Uterus (tissue), 3 donors: ENCODE measurements at regions not wholly inside any gene's neighbourhood (a gene's known extent, or its start where the extent isn't known, plus 50 kb on each side); places are given as distances from the start of the nearest gene placed in this dataset.
"Not testable (repeated sequence)": the region's sequence is repeated elsewhere in the genome, so short reads cannot be mapped to it uniquely, and the experiment has no call there.

Experiments used
- DNase-seq, 2 donors: peaks; one replicate each; pipeline ENCODE4 v3.0.0-alpha.2; 2019 to 2020
- H3K27ac ChIP-seq, 2 donors: fragments of 200-600 bp; sonication (generic); 1 replicate in 1 of 2; 2 replicates in 1 of 2; pipeline ENCODE4 v1.5.1; 2016 to 2018
- H3K27me3 ChIP-seq, 2 donors: fragments of 200-600 bp; sonication (generic); one replicate each; pipeline ENCODE4 v1.5.1; 2018 to 2019; ENCODE audit warnings: control low read depth in 1 of 2
- H3K36me3 ChIP-seq, 2 donors: fragments of 200-600 bp; sonication (generic); one replicate each; pipeline ENCODE4 v1.5.1; 2019; ENCODE audit warnings: control low read depth in 1 of 2
- H3K4me1 ChIP-seq, 2 donors: fragments of 200-600 bp; sonication (generic); one replicate each; pipeline ENCODE4 v1.5.1; 2018 to 2019; ENCODE audit warnings: control low read depth in 1 of 2
- H3K4me3 ChIP-seq, 2 donors: fragments of 200-600 bp; sonication (generic); 1 replicate in 1 of 2; 2 replicates in 1 of 2; pipeline ENCODE4 v1.5.1; 2018 to 2019; ENCODE audit warnings: mild to moderate bottlenecking in 1 of 2
- H3K9me3 ChIP-seq, 2 donors: fragments of 200-600 bp; sonication (generic); one replicate each; pipeline ENCODE4 v1.5.1; 2019; ENCODE audit warnings: control low read depth in 1 of 2
- POLR2A ChIP-seq, 2 donors: fragments of 450-650 bp; IDR thresholded peaks; one replicate each; pipeline ENCODE4 v1.6.1; 2016; ENCODE audit warnings: antibody characterized with exemption in 2 of 2, mild to moderate bottlenecking in 1 of 2, moderate library complexity in 1 of 2
- intact Hi-C: fragments of 100-400 bp; cut with DNase I; formaldehyde crosslinking; loops from one replicate; pipeline ENCODE4 v1.15.1; 2023; ENCODE audit warnings: low total_unique reads
- TF ChIP-seq, protein P1 (sequence below), 4 experiments: fragments of 200-600 bp in 2 of 4; fragments of 450-650 bp in 2 of 4; sonication (generic) in 2 of 4; IDR thresholded peaks; one replicate each; pipeline ENCODE4 v1.5.1; 2016 to 2019; ENCODE audit warnings: antibody characterized with exemption in 4 of 4, mild to moderate bottlenecking in 2 of 4, moderate library complexity in 1 of 4
- donor health status: DM: yes; HTN: yes; CAD: no.

DNA sequence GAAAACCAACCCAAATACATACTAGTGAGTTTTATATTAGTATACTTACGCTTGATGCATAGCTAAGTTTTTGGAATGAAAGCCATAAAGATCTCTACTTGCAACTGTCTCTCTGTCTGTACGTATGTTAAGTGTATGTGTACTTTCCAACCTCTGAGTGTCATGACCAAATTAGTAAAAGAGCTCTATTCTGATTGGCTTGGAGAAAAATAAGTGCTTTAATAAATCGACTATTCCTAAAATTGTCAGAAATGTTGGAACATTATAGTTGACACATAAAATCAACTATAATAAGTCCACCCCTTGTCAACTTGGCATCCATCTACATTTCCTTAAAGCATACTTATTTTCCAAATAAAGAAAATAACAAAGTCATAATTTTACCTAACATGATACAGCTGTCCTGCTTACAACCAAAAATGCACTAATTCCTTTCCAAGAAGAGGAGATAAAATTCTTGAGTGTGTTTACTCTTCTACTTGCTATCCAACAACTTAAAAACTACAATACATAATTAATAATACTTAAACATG is 507.4 kb upstream of the ATP2B1 start:
- no peaks in the 10 kb centered on the region for H3K36me3 ChIP-seq
- peak overlapping the region; percentile 30 to 41 for H3K27ac ChIP-seq
- no peak overlapping the region for H3K4me3 ChIP-seq
- no peaks in the 10 kb centered on the region for H3K27me3 ChIP-seq
- intact Hi-C loops: no loop called here
- no peak for TF ChIP-seq POLR2A (IDR thresholded peaks at IDR 0.05)
- TF ChIP-seq, protein P1, sequence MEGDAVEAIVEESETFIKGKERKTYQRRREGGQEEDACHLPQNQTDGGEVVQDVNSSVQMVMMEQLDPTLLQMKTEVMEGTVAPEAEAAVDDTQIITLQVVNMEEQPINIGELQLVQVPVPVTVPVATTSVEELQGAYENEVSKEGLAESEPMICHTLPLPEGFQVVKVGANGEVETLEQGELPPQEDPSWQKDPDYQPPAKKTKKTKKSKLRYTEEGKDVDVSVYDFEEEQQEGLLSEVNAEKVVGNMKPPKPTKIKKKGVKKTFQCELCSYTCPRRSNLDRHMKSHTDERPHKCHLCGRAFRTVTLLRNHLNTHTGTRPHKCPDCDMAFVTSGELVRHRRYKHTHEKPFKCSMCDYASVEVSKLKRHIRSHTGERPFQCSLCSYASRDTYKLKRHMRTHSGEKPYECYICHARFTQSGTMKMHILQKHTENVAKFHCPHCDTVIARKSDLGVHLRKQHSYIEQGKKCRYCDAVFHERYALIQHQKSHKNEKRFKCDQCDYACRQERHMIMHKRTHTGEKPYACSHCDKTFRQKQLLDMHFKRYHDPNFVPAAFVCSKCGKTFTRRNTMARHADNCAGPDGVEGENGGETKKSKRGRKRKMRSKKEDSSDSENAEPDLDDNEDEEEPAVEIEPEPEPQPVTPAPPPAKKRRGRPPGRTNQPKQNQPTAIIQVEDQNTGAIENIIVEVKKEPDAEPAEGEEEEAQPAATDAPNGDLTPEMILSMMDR (IDR thresholded peaks at IDR 0.05): no peak
- no peak for DNase-seq
- H3K4me1 ChIP-seq: no peaks in the 10 kb centered on the region
- no peaks in the 10 kb centered on the region for H3K9me3 ChIP-seq

DNA sequence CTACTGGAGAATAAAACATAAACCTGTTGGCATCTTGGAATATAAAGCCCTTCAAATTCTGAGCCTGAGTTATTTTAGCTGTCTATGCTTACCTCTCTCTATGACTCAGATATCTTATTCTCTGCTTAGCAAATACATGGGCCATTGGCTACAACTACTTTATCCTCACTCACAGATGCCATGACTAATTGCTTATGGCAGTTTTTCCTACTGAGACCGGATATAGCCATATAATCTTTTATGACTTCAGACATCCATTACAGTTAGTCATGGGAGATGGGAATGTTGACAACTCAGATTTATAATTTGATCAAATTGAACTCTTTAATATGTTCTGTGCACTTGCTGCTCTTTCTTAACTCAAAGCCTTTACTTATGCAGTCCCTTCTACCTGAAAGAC is 502.4 kb upstream of the ATP2B1 start:
- Histone ChIP-seq H3K4me3 (no peak overlapping the region), H3K4me1 (no peaks in the 10 kb centered on the region), H3K36me3 (no peaks in the 10 kb centered on the region), H3K9me3 (no peaks in the 10 kb centered on the region), H3K27ac (no peak overlapping the region), H3K27me3 (no peaks in the 10 kb centered on the region)
- DNase-seq: no peak
- TF ChIP-seq, protein P1 (IDR thresholded peaks at IDR 0.05): no peak
- intact Hi-C loops: no loop called here

DNA sequence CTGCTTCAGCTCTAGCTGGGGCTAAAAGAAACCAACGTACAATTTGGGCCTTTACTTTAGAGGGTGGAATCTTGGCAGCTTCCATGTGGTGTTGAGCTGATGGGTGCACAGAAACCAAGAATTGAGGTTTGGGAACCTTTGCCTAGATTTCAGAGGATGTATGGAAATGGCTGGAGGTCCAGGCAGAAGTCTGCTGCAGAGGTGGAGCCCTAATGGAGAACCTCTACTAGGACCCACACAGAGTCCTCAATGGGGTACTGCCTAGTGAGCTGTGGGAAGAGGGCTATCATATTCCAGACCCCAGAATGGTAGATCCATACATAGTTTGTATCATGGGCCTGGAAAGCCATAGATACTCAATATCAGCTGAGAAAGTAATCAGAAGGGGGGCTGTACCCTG is 500.4 kb upstream of the ATP2B1 start:
- no peak overlapping the region for H3K4me3 ChIP-seq
- H3K36me3 ChIP-seq: no peaks in the 10 kb centered on the region
- intact Hi-C loops: no loop called here
- TF ChIP-seq, protein P1 (IDR thresholded peaks at IDR 0.05): no peak
- TF ChIP-seq POLR2A (IDR thresholded peaks at IDR 0.05): no peak
- H3K27ac ChIP-seq: no peak overlapping the region
- DNase-seq: no peak
- no peaks in the 10 kb centered on the region for H3K4me1 ChIP-seq
- H3K27me3 ChIP-seq: no peaks in the 10 kb centered on the region
- no peaks in the 10 kb centered on the region for H3K9me3 ChIP-seq

DNA sequence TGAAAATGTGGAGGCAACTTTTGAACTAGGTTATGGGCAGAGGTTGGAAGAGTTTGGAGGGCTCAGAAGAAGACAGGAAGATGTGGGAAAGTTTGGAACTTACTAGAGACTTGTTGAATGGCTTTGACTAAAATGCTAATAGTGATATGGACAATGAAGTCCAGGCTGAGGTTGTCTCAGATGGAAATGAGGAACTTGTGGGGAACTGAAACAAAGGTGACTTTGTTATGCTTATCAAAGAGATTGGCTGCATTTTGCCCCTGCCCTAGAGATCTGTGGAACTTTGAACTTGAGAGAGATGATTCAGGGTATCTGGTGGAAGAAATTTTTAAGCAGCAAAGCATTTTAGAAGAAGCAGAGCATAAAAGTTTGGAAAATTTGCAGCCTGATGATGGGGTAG is 499.7 kb upstream of the ATP2B1 start:
- H3K9me3 ChIP-seq, intact Hi-C loops, DNase-seq, H3K27ac ChIP-seq, H3K27me3 ChIP-seq, H3K36me3 ChIP-seq, H3K4me3 ChIP-seq, H3K4me1 ChIP-seq: not testable (repeated sequence)

DNA sequence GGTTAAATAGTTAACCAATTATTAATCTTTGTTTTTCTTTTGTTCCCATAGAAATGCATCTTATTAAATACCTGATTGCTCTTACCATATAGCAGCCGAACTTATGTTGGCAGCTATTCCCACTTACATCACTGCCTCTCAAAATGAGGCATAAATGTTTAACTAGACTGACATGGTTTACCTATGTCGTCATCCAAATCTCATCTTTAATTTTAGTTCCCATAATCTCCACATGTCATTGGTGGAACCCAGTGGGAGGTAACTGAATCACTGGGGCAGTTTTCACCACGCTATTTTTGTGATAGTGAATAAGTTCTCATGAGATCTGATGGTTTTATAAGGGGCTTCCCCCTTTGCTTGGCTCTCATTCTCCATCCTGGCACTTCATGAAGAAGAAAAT is 499.2 kb upstream of the ATP2B1 start:
- no peaks in the 10 kb centered on the region for H3K4me1 ChIP-seq
- TF ChIP-seq, protein P1 (IDR thresholded peaks at IDR 0.05): no peak
- TF ChIP-seq POLR2A (IDR thresholded peaks at IDR 0.05): no peak
- DNase-seq: no peak
- H3K27me3 ChIP-seq: no peaks in the 10 kb centered on the region
- no peak overlapping the region for H3K4me3 ChIP-seq
- no peaks in the 10 kb centered on the region for H3K9me3 ChIP-seq
- no peaks in the 10 kb centered on the region for H3K36me3 ChIP-seq
- H3K27ac ChIP-seq: no peak overlapping the region
- intact Hi-C loops: no loop called here

DNA sequence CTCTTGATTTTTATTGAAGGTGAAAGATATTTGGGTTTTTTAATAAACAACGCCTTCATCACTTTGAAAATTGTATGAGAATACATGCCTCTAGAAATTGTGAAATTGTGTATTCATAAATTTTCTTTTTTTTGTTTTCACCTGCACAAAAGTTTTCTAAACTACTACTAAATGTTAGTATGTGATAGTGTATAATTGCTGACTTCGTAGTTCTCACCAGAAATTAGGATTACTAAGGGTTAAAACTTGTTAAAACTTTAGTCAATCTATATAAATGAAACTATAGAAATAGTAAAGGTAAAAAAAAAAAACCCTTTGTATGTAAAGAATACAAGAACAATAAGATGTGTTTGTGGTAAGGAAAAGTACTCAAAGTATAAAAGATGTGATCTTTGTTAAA is 496.5 kb upstream of the ATP2B1 start:
- Histone ChIP-seq H3K27me3 (no peaks in the 10 kb centered on the region), H3K4me3 (no peak overlapping the region), H3K27ac (no peak overlapping the region), H3K4me1 (no peaks in the 10 kb centered on the region), H3K9me3 (no peaks in the 10 kb centered on the region), H3K36me3 (no peaks in the 10 kb centered on the region)
- intact Hi-C loops: no loop called here
- TF ChIP-seq, protein P1 (IDR thresholded peaks at IDR 0.05): no peak
- TF ChIP-seq POLR2A (IDR thresholded peaks at IDR 0.05): no peak
- DNase-seq: no peak
